Fibroblast of lung (primary cell): ENCODE measurements at regions not wholly inside any gene's neighbourhood (a gene's known extent, or its start where the extent isn't known, plus 50 kb on each side); places are given as distances from the start of the nearest gene placed in this dataset.

Source experiments
- EZH2 ChIP-seq: IDR thresholded peaks from 2 replicates; pipeline ENCODE4 v1.5.1; 2012; ENCODE audit warnings: low read length, control low read depth, mild to moderate bottlenecking; ENCODE audit errors: missing control alignments
- TF ChIP-seq, protein P1 (sequence below), 2 donors: IDR thresholded peaks in 1 of 2; conservative IDR thresholded peaks in 1 of 2; 1 replicate in 1 of 2; 2 replicates in 1 of 2; pipeline ENCODE4 v1.5.1; 2011 to 2012; ENCODE audit warnings: low read length in 2 of 2, control low read depth in 1 of 2, inconsistent platforms in 1 of 2, low read depth in 1 of 2, mild to moderate bottlenecking in 1 of 2

DNA sequence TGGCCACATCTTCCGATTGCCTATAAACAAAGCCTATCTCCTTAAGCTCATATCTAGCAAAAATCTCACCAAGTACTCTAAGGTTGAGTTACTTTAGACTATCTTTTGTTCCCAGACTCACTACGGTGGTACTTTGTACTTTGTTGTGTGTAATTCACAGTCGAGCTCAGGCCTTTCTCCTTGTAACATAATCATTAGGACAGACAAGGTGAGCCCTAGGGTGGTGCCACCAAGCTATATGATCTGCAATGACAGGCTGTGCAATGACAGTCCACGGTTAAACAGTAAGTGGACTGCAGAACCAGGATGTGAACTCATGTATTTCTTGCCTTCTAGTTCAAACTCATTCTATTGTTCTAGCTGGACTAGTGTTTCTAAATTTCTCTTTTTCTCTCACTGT, 132.2 kb downstream of the UBE2U start:
- TF ChIP-seq EZH2, result no peak
- TF ChIP-seq, protein P1, sequence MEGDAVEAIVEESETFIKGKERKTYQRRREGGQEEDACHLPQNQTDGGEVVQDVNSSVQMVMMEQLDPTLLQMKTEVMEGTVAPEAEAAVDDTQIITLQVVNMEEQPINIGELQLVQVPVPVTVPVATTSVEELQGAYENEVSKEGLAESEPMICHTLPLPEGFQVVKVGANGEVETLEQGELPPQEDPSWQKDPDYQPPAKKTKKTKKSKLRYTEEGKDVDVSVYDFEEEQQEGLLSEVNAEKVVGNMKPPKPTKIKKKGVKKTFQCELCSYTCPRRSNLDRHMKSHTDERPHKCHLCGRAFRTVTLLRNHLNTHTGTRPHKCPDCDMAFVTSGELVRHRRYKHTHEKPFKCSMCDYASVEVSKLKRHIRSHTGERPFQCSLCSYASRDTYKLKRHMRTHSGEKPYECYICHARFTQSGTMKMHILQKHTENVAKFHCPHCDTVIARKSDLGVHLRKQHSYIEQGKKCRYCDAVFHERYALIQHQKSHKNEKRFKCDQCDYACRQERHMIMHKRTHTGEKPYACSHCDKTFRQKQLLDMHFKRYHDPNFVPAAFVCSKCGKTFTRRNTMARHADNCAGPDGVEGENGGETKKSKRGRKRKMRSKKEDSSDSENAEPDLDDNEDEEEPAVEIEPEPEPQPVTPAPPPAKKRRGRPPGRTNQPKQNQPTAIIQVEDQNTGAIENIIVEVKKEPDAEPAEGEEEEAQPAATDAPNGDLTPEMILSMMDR (conservative IDR thresholded peaks at IDR 0.05 in 1 of 2, IDR thresholded peaks at IDR 0.05 in 1 of 2; ENCODE audit: low read depth in 1 of 2, low read length in 2 of 2), result no peak
